ENCODE measurements at regions not wholly inside any gene's neighbourhood (a gene's known extent, or its start where the extent isn't known, plus 50 kb on each side); places are given as distances from the start of the nearest gene placed in this dataset.

- TF ChIP-seq CTCF (tag by site-specific recombination; IDR thresholded peaks at IDR 0.05) (no peak), HIC1 (tag by site-specific recombination; IDR thresholded peaks at IDR 0.05) (no peak), ZNF510 (tag by site-specific recombination; IDR thresholded peaks at IDR 0.05; ENCODE audit: insufficient replicate concordance) (no peak), ZBTB48 (tag by site-specific recombination; IDR thresholded peaks at IDR 0.05) (no peak), ZNF610 (tag by site-specific recombination; IDR thresholded peaks at IDR 0.05; ENCODE audit: borderline replicate concordance) (no peak), ZNF544 (tag by site-specific recombination; IDR thresholded peaks at IDR 0.05) (no peak), ZNF785 (tag by site-specific recombination; IDR thresholded peaks at IDR 0.05) (no peak), KLF7 (tag by site-specific recombination; IDR thresholded peaks at IDR 0.05; ENCODE audit: borderline replicate concordance) (no peak)
Measured at GRCh38 chr2:144914113-144914512, 394.2 kb upstream of the ZEB2 start.

Data from HEK293 (cell line).